VCaP (cell line): ENCODE measurements at regions not wholly inside any gene's neighbourhood (a gene's known extent, or its start where the extent isn't known, plus 50 kb on each side); places are given as distances from the start of the nearest gene placed in this dataset.

ENCODE experiments used
- H3K27ac ChIP-seq: fragments of 450-650 bp; 2 replicates; pipeline ENCODE4 v1.5.1; 2017
- TF ChIP-seq, protein P1 (sequence below): fragments of 450-650 bp; conservative IDR thresholded peaks from 2 replicates; pipeline ENCODE4 v1.5.1; 2017; ENCODE audit warnings: mild to moderate bottlenecking, moderate library complexity

DNA sequence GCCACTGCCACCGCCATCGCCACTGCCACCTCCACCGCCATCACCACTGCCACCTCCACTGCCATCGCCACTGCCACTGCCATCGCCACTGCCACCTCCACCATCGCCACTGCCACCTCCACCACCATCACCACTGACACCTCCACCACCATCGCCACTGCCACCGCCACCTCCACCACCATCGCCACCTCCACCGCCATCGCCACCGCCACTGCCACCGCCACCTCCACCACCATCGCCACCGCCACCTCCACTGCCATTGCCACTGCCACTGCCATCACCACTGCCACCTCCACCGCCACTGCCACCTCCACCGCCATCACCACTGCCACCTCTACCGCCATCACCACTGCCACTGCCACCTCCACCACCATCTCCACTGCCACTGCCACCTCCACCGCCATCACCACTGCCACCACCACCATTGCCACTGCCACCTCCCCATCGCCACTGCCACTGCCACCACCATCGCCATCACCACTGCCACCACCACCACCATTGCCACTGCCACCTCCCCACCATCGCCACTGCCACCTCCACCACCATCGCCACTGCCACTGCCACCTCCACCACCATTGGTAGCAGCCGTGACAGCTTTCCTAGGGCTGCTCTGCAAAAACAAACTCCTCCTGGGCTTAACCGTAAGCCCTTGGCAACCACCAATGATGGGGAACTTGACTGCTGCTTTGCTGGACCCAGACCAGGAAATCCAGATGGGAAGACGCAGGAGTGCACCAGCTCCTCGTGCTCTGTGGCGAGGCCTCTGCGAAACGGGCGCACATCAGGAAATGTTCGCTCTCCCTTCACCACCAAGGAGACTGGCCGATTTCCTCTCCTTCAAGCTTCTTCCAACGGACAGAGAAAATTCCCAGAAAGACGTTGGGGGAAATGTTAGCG, 147.2 kb downstream of the RBFOX3 start:
- TF ChIP-seq, protein P1, sequence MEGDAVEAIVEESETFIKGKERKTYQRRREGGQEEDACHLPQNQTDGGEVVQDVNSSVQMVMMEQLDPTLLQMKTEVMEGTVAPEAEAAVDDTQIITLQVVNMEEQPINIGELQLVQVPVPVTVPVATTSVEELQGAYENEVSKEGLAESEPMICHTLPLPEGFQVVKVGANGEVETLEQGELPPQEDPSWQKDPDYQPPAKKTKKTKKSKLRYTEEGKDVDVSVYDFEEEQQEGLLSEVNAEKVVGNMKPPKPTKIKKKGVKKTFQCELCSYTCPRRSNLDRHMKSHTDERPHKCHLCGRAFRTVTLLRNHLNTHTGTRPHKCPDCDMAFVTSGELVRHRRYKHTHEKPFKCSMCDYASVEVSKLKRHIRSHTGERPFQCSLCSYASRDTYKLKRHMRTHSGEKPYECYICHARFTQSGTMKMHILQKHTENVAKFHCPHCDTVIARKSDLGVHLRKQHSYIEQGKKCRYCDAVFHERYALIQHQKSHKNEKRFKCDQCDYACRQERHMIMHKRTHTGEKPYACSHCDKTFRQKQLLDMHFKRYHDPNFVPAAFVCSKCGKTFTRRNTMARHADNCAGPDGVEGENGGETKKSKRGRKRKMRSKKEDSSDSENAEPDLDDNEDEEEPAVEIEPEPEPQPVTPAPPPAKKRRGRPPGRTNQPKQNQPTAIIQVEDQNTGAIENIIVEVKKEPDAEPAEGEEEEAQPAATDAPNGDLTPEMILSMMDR, result no peak
- no peak overlapping the region for H3K27ac ChIP-seq

- no peak overlapping the region for H3K27ac ChIP-seq
- TF ChIP-seq, protein P1, result no peak
Observed at GRCh38 chr17:79461041-79461440, 149.8 kb downstream of the RBFOX3 start.

DNA sequence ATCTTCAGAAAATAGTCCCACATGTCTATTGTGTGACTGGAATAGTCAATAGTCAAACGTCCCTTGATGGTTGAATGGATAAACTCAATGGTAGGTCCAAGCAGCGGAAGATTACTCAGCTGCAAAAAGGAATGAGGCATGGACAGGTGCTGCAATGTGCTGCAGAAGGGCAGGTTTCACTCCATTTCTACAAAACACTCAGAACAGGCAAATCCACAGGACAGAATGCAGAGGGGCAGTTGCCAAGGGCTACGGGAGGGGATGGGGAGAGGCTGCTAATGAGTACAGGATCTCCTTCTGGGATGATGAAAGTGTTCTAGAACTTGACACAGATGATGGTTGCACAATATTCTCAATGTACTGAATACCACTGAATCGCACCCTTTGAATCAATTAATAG, 151.0 kb downstream of the RBFOX3 start:
- no peak overlapping the region for H3K27ac ChIP-seq
- TF ChIP-seq, protein P1, result no peak

- no peak overlapping the region for H3K27ac ChIP-seq
- TF ChIP-seq, protein P1, result no peak
Observed at GRCh38 chr17:79459003-79459655, 151.7 kb downstream of the RBFOX3 start.

GRCh38 chr17:79458356-79458755, 152.5 kb downstream of the RBFOX3 start:
- H3K27ac ChIP-seq, result no peak overlapping the region
- TF ChIP-seq, protein P1, result no peak

GRCh38 chr17:79457889-79458288, 153.0 kb downstream of the RBFOX3 start:
- TF ChIP-seq, protein P1, result no peak
- no peak overlapping the region for H3K27ac ChIP-seq

DNA sequence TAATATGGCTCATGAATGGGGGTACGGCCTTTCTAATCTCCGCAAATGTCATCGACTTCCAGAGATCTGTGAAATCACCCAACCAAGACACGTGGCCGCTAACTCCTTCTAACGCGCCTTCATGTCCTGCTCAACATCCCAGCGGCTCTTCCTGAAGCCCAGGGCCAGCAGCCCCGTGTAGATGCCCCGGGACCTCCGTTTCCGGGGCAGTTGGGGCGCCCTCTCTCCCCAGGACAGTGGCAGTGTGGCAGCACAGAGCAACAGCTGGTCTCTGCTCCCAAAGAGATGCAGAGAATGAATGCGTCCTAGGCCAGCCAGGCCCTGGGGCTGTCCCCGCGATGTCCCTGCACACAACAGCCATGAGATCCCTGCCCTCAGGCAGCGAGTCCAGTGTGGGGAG, 153.5 kb downstream of the RBFOX3 start:
- TF ChIP-seq, protein P1, result no peak
- H3K27ac ChIP-seq, result no peak overlapping the region
